HS-5 (cell line): ENCODE measurements at regions not wholly inside any gene's neighbourhood (a gene's known extent, or its start where the extent isn't known, plus 50 kb on each side); places are given as distances from the start of the nearest gene placed in this dataset.
"Not testable (repeated sequence)": the region's sequence is repeated elsewhere in the genome, so short reads cannot be mapped to it uniquely, and the experiment has no call there.

Experiments
- DNase-seq: peaks from one replicate; pipeline ENCODE4 v3.0.0-alpha.2; 2012; ENCODE audit warnings: low read depth

DNA sequence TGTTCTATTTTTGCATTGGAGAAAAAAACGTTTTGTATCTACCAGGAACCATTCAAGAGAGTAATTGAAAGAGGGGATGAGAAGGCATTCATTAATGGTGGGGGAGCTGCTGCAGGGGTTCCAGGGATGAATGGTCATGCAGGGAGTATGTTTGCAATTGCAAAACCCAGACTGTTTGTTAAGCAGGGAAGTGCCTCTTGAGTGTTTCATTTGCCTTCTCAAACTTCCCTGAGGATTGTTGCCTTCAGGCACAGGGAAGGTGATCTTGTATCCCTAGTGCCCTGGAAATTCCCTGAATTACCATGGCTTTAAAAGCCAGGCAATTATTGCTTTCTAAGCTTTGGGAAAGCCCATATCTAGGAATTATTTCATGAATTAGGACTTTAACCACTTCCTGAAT lies 172.7 kb upstream of the NLGN4Y start:
- no peak for DNase-seq

DNA sequence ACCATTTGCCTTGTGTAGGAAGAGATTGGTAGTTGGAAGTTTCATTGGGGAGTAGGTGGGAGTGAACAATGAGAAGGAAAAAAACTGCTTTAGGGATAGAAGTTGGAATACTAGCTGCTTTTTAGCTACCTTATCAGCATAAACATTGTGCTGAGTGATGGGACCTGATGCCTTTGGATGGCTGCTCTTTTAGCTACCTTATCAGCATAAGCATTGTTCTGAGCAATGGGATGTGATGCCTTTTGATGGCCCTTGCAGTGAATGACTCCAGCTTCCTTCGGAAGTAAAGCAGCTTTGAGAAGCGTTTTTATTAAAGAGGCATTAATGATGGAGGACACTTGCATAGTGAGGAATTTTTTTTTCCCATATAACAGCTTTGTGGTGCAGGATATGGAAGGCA lies 168.2 kb upstream of the NLGN4Y start:
- DNase-seq, result no peak

DNA sequence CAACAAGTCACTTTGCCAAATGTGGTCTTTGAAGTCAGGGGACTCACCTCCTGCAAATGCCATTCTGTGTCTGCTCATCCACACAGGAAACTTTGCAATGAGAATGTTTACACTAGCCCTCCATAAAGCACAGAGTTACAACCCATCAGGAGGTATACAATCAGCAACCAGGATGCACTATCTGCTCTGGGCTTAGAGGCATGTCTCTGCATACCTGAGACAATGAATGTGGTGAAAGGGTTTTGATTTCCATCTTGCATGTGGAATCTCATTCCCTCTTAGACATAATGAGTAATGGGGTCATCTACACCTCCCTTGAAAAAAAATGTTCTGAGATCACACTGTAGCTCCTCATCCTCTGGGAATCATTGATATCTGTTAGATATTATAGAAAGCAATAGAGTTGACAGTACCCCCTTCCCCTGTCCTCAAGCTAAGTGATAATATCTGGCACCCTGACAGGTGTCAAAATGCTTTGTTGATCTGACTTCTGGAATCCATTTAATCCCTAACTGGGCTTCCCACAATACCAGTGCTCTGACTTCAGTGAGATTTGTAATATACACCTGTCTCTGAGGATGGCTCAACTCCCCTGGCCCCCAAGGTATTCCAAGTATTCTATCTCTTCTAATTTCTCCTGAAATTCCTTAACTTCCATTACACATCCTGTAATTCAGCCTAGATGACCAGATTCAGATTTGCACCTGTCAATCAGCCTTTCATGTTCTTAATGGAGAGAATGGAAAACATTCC lies 163.4 kb upstream of the NLGN4Y start:
- no peak for DNase-seq

DNA sequence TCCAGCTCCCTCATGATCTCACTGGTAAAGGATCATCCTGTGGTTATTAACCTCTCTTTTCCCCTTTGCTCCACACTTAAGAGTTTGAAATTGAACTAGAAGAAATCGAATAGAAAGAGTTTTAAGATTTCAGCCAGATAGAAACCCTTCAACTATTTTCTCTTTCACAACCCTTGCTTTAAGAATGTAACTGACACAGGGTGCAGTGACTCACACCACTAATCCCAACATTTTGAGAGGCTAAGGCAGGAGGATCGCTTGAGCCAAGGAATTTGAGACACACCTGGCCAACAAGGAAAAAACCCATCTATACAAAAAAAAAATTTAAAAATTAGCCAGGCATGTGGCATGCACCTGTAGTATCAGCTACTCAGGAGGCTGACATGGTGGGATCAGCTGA lies 150.7 kb upstream of the NLGN4Y start:
- no peak for DNase-seq

DNA sequence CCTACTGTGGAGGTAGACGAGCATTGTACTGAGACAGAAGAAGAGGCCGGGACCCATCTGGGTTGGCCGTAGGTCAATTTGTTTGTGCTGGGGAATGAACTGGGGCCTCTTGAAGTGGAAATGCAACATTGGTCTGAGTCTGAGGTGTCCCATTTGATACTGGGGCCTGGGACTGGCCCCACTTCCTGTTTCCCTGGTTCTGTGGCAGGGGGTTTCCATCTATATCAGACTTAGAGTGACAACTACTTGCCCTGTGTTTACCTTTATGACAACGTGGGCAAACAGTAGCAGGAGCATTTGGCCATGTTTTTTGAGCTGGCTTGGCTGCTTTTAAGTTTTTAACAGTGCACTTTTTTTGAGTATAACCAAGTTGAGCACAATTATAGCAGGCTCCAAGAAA lies 146.1 kb upstream of the NLGN4Y start:
- DNase-seq, result no peak

DNA sequence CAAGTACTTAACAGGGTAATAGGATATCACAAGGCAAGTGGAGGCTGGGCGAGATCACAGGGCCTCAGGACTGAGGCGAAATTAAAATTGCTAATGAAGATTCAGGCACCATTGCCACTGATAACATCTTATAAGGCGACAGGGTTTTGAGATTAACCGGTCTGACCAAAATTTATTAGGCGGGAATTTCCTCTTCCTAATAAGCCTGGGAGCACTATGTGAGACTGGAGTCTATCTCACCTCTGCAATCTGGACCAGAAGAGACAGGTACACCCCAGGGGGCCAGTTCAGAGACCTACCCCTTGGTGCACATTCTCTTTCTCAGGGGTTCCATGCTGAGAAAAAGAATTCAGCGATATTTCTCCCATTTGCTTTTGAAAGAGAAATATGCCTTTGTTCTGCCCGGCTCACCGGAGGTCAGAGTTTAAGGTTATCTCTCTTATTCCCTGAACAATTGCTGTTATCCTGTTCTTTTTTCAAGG lies 113.7 kb upstream of the NLGN4Y start:
- not testable (repeated sequence) for DNase-seq

DNA sequence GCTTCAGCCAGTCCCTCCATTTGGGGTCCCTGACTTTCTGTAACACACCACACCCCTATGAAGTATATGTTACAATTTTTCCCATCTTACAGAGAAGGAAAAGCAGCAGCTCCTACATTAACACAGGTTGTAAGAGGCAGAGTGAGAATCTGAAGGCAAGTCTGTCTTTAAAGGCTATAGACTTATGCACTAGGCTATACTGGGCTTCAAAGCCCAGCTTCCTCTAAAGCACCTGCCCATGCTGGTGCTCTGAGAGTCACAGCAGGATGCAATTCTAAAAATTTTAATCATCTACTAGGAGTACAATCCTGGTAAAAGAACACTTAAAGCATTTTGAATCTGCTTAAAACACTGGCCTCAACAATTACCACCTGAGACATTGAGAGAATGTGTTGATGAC lies 113.0 kb upstream of the NLGN4Y start:
- no peak for DNase-seq

DNA sequence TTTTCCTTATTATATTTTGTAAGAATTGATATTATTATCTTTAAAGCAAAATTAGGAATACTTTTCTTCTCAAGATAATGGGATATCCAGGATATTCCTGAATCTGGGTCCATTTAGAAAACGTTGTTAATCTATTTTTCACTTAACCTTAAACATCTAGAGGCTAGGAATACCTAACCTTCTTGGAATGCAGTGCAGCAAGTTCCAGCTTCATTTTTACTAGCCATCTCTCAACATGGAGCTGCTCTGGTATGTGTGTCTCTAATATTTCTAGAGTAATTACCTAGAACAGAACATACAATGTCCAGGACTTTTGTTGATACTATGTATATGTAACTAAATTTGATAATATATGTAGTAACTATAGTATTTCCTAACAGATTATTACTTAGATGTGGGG lies 87.8 kb upstream of the NLGN4Y start:
- no peak for DNase-seq

DNA sequence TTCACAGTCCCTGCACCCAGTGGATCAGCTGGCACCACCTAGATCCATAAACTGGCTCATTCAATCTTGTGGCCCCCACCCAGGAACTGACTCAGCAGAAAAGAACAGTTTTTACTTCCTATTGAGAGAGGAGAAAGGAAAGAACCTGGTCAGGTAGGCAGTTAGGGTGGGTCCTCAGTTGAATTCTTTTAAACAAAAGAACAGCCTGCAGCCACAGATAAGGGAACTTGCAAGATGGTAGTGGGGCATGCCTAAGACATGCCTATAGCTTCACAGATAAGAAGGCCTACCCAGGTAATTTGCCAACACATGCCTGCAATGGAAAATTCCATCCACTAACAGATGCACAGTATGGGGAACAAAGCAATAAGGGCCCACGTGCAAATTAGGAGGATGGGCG lies 86.7 kb upstream of the NLGN4Y start:
- no peak for DNase-seq

DNA sequence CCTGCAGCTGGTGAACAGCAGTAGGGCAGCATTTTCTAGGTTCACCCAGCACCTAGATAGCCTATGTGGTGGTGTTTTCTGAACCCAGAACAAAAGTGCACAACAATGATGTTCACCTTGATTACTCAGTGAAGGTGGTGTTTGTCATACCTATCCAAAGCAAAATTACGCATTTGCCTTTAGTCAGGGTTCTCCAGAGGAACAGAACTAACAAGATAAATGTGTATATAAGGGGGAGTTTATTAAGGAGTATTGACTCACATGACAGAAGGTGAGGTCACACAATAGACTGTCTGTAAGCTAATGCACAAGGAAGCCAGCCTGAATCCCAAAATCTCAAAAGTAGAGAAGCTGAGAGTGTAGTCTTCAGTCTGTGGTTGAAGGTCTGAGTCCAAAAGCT lies 85.9 kb upstream of the NLGN4Y start:
- DNase-seq, result no peak

DNA sequence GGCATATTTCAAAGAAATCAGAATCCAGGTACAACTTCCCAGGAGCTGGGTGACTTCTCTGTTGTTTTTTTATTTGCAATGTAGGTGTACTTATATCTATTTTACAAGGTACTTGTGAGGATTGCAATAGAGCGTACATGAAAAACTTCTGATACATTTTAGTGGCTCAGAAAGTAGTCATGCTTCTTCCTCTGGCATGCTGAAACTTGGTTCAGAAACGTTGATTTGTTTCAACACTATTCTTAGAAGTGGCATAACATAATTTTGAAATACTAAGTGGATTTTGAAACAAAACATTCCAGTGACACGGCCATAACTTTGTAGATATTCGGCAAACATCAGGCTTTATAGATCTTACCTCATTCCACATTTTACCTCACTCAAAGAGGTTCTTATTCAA lies 79.8 kb upstream of the NLGN4Y start:
- no peak for DNase-seq

DNA sequence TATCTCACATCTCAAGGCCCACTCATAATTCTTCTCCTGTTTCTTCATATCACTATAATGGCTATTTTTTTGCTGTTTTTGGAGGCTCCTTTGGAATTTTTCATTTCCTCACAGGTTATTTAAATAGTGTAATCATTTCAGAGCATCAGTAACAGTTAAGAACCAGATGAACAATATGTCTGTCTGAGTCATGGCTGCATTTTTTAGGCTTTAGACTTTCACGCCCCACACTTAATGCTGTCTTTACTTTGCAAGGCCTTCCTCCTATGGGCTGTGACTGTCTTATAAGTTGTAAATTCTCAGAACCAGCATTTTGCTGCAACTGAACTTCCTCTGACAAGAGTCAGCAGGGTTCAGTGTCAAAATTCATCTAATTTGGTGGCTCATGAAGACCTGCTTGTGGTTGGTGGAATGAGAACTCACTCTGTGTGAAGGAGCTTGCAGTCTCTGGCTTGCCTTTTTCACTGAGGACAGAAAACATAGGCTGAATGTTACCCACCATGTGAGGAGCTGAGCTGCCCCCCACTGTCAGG lies 56.1 kb upstream of the NLGN4Y start:
- DNase-seq, result peak; percentile 5

DNA sequence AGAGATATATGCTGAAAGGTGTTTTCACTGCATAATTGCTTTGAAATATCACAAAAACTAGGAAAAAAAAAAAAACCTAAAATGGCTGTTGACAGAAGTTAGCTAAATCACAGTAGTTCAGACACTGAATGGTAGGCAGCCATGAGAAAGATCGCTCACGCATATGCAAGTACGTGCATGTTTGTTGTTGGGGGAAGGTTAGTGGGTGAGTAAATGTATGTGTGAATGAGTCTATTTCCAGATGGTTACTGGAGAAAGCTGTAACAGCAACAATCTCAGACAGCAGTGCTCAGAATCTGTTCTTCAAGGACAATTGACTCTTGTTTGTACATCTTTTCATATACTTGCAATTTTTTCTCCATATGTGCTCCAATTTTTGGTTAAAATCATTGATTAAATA lies 51.9 kb upstream of the NLGN4Y start:
- no peak for DNase-seq

DNA sequence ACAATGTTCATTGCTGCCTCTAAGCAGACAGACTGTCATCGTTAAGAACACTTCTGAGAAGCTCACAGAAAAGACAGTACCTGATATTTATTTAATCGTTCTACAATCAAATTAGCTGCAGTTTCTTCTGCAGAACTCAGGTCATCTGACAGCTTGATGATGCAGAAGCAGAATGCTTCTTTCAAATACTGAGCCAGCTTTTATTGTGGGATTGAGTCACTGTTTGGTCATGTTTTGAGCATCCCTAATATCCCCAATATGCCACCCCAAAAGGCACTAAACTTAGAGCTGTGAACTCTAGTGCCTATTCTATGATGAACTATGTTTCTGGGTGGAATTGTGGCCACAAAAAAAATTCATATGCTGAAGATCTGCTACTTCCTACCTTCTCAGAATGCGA lies 51.0 kb upstream of the NLGN4Y start:
- DNase-seq, result no peak
